SK-N-SH (cell line): ENCODE measurements at regions not wholly inside any gene's neighbourhood (a gene's known extent, or its start where the extent isn't known, plus 50 kb on each side); places are given as distances from the start of the nearest gene placed in this dataset.

Source experiments
- CTCF ChIA-PET: fragments of 300-600, 350-600 bp; formaldehyde crosslinking; extraction: SDS; loops from one replicate; lab custom pipeline; 2021; lab: Yijun Ruan, JAX
- POLR2A ChIA-PET: fragments of 350-600 bp; sonication (Branson Sonifier 250); formaldehyde crosslinking; extraction: SDS; loops from one replicate; lab custom pipeline; 2020; ENCODE audit warnings: antibody characterized with exemption, inconsistent platforms; lab: Yijun Ruan, JAX
- DNase-seq: peaks from one replicate; pipeline ENCODE4 v3.0.0; 2012
- H2AFZ ChIP-seq: fragments of 200-600 bp; sonication (generic); 2 replicates; pipeline ENCODE4 v1.8.1; 2016; ENCODE audit warnings: antibody characterized with exemption, mild to moderate bottlenecking, low read depth
- H3F3A ChIP-seq: fragments of 200-600 bp; sonication (generic); replicated peaks from 2 replicates; pipeline ENCODE3; 2016; ENCODE audit warnings: antibody characterized with exemption, mild to moderate bottlenecking; ENCODE audit not compliant: insufficient read depth
- H3K27ac ChIP-seq, 2 experiments: fragments of 200-500 bp in 1 of 2; fragments of 200-600 bp in 1 of 2; sonication (Bioruptor generic) in 1 of 2; sonication (generic), shearing (Covaris generic) in 1 of 2; 2 replicates each; pipeline versions ENCODE4 v1.5.1 to v1.6.1; 2014 to 2016; ENCODE audit warnings: low read depth in 2 of 2, inconsistent platforms in 1 of 2, low read length in 1 of 2, mild to moderate bottlenecking in 1 of 2, mixed read lengths in 1 of 2
- H3K27me3 ChIP-seq: fragments of 200-600 bp; sonication (generic), shearing (Covaris generic); 2 replicates; pipeline ENCODE4 v1.6.1; 2016; ENCODE audit warnings: mixed run types; ENCODE audit not compliant: insufficient read depth
- H3K36me3 ChIP-seq, 2 experiments: fragments of 200-500 bp in 1 of 2; fragments of 200-600 bp in 1 of 2; sonication (Bioruptor generic) in 1 of 2; sonication (generic) in 1 of 2; replicated peaks in 1 of 2; 2 replicates each; pipeline versions ENCODE3 to v1.5.1; 2014 to 2016; ENCODE audit warnings: low read length in 1 of 2, mild to moderate bottlenecking in 1 of 2; ENCODE audit not compliant: insufficient read depth in 2 of 2, control insufficient read depth in 1 of 2
- H3K4me1 ChIP-seq, 2 experiments: fragments of 200-500 bp in 1 of 2; fragments of 200-600 bp in 1 of 2; sonication (Bioruptor generic) in 1 of 2; sonication (generic), shearing (Covaris generic) in 1 of 2; 2 replicates each; pipeline versions ENCODE4 v1.5.1 to v1.6.1; 2014 to 2016; ENCODE audit warnings: low read depth in 1 of 2, low read length in 1 of 2, mixed run types in 1 of 2; ENCODE audit not compliant: insufficient read depth in 2 of 2, control insufficient read depth in 1 of 2
- H3K4me2 ChIP-seq: fragments of 200-600 bp; sonication (generic), shearing (Covaris generic); 2 replicates; pipeline ENCODE4 v1.6.1; 2017; ENCODE audit warnings: mixed run types
- H3K4me3 ChIP-seq, 2 experiments: fragments of 200-500 bp in 1 of 2; fragments of 200-600 bp in 1 of 2; sonication (Bioruptor generic) in 1 of 2; sonication (generic), shearing (Covaris generic) in 1 of 2; 2 replicates each; pipeline versions ENCODE4 v1.5.1 to v1.8.1; 2014 to 2016; ENCODE audit warnings: low read depth in 2 of 2, inconsistent platforms in 1 of 2, low read length in 1 of 2, mild to moderate bottlenecking in 1 of 2, mixed read lengths in 1 of 2, moderate library complexity in 1 of 2
- H3K79me2 ChIP-seq: fragments of 200-600 bp; sonication (generic); 2 replicates; pipeline ENCODE4 v1.8.1; 2017; ENCODE audit warnings: mild to moderate bottlenecking; ENCODE audit not compliant: insufficient read depth
- H3K9ac ChIP-seq: fragments of 200-600 bp; sonication (generic); 2 replicates; pipeline ENCODE4 v1.6.1; 2017; ENCODE audit warnings: mixed run types
- H3K9me2 ChIP-seq: fragments of 200-600 bp; sonication (generic); 2 replicates; pipeline ENCODE4 v1.6.1; 2017; ENCODE audit warnings: mixed run types
- H3K9me3 ChIP-seq: fragments of 200-600 bp; sonication (generic); 2 replicates; pipeline ENCODE4 v1.6.1; 2017; ENCODE audit warnings: mixed run types, mild to moderate bottlenecking, moderate library complexity
- H4K20me1 ChIP-seq: fragments of 200-600 bp; sonication (generic); 2 replicates; pipeline ENCODE4 v1.6.1; 2017; ENCODE audit warnings: mild to moderate bottlenecking, mixed run types; ENCODE audit not compliant: insufficient read depth
- CHD2 ChIP-seq: fragments of 150-350 bp; IDR thresholded peaks from 2 replicates; pipeline ENCODE4 v1.6.1; 2018; ENCODE audit warnings: low read length; ENCODE audit not compliant: partially characterized antibody
- ELF1 ChIP-seq: IDR thresholded peaks from 2 replicates; pipeline ENCODE4 v1.4.0; 2012
- EP300 ChIP-seq, 2 experiments: IDR thresholded peaks; 2 replicates each; pipeline versions ENCODE4 v1.4.0 to v1.6.1; 2012; ENCODE audit warnings: borderline replicate concordance in 1 of 2, low read depth in 1 of 2, low read length in 1 of 2
- FOXJ3 ChIP-seq: sonication (generic); formaldehyde crosslinking; IDR thresholded peaks from 2 replicates; pipeline ENCODE4 v1.5.1; 2020; ENCODE audit warnings: mild to moderate bottlenecking, missing genetic modification reagents
- GABPA ChIP-seq: IDR thresholded peaks from 2 replicates; pipeline ENCODE4 v1.4.0; 2012; ENCODE audit warnings: low read depth, mild to moderate bottlenecking
- GATA2 ChIP-seq: sonication (generic); formaldehyde crosslinking; IDR thresholded peaks from 2 replicates; pipeline ENCODE4 v1.5.0; 2020; ENCODE audit warnings: mild to moderate bottlenecking, missing genetic modification reagents
- JUND ChIP-seq: IDR thresholded peaks from 2 replicates; pipeline ENCODE4 v1.4.0; 2012
- MXI1 ChIP-seq: IDR thresholded peaks from 2 replicates; pipeline ENCODE4 v1.6.1; 2012; ENCODE audit warnings: mild to moderate bottlenecking, low read depth, low read length, improper control_type of control experiment
- NRF1 ChIP-seq: IDR thresholded peaks from 2 replicates; pipeline ENCODE4 v1.6.1; 2012; ENCODE audit warnings: low read depth, mild to moderate bottlenecking, low read length
- POLR2AphosphoS5 ChIP-seq: IDR thresholded peaks from 2 replicates; pipeline ENCODE4 v1.6.1; 2012; ENCODE audit warnings: low read depth, low read length
- RAD21 ChIP-seq: IDR thresholded peaks from 2 replicates; pipeline ENCODE4 v1.6.1; 2012; ENCODE audit warnings: mild to moderate bottlenecking, low read length
- RCOR1 ChIP-seq: fragments of 150-350 bp; IDR thresholded peaks from 2 replicates; pipeline ENCODE4 v1.6.1; 2017; ENCODE audit warnings: antibody characterized with exemption, low read length
- RFX5 ChIP-seq: IDR thresholded peaks from 2 replicates; pipeline ENCODE4 v1.6.1; 2012; ENCODE audit warnings: mild to moderate bottlenecking, improper control_type of control experiment, low read length
- SMC3 ChIP-seq: IDR thresholded peaks from 2 replicates; pipeline ENCODE4 v1.6.1; 2012; ENCODE audit warnings: low read depth, low read length, improper control_type of control experiment
- YY1 ChIP-seq: IDR thresholded peaks from 2 replicates; pipeline ENCODE4 v1.4.0; 2012; ENCODE audit warnings: low read depth, mild to moderate bottlenecking
- WGBS: methylation state at CpG from one replicate; pipeline ENCODE4 v1.1.6; 2017; ENCODE audit warnings: low lambda C conversion rate; 5-methylcytosine and 5-hydroxymethylcytosine counted together
- TF ChIP-seq, protein P1 (sequence below): IDR thresholded peaks from 2 replicates; pipeline ENCODE4; 2012
- TF ChIP-seq, protein P2 (sequence below): IDR thresholded peaks from 2 replicates; pipeline ENCODE4 v1.4.0; 2012; ENCODE audit warnings: low read depth
- TF ChIP-seq, protein P3 (sequence below): fragments of 200-600 bp; sonication (generic); IDR thresholded peaks from 2 replicates; pipeline ENCODE4 v1.6.1; 2017; ENCODE audit warnings: antibody characterized with exemption, mild to moderate bottlenecking, moderate library complexity
- TF ChIP-seq, protein P4 (sequence below): IDR thresholded peaks from 2 replicates; pipeline ENCODE4 v1.4.0; 2012; ENCODE audit warnings: low read depth, borderline replicate concordance

DNA sequence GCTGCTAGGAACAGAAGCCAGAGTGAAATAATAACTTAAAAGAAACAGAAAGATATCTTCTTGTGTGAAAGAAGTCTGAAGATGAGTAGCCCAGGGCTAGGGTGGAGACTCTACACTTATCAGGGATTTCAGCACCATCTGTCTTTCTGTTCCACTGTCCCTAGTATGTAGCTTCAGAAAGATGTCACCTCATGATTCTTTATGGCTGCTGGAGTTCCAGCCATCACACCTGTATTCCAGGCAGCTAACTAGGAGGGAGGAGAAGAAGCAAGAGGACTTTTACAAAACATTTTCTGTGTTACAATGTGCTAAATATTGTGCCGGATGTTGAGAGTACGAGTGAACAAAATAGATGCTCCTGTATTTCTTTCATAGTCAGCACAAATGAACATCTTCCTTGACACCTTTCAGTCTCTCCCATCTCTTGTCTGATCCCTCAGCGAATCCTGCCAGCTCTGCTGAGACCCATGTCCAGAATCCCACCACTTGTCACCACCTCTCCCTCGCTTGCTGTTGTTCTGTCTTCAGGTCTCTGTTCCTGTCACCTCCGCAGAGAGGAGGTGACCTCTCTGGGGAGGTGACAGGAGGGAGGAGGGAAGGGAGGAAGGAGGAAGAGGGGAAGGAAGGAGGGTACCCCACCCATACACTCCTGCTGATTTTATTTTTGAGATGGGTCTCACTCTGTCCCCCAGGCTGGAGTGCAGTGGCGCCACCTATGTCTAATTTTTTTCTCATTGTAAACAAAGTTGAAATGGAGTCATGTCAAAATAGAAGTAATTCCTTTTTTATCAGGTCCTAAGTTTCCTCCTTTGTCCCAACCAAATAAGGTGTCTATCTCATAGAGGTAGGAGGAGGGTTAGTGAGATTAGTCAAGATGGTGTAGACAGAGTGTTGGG lies 188.9 kb downstream of the TFAP2C start:
- 10% methylated on average over 6 of the region's 6 CpGs for WGBS

DNA sequence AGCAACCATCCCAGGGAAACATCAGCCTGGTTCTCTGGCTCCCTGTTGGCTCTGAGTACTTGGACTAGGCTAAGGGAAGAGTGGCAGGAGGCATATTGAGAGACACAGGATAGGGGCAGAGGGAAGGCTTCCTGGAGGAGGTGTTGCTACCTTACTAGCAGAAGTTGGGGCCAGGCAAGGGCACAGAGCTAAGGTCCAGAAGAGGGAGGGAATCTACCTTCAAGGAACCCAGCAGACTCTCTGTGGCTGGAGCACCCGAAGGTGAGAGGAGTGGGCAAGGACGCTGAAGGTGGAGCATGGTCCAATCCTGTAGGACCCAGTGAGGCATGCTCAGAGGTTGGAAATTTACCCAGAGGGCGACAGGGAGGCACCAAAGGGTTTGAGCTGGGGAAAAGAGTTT lies 191.9 kb downstream of the TFAP2C start:
- Histone ChIP-seq H3K27ac (no peak overlapping the region), H3F3A (no peaks in the 10 kb centered on the region), H3K9ac (no peak overlapping the region), H4K20me1 (no peaks in the 10 kb centered on the region), H3K9me3 (no peaks in the 10 kb centered on the region), H3K4me1 (no peaks in the 10 kb centered on the region), H3K4me3 (no peak overlapping the region), H3K27me3 (peaks cover 66% of the 10 kb centered on the region), H2AFZ (no peak overlapping the region), H3K36me3 (no peaks in the 10 kb centered on the region), H3K79me2 (no peaks in the 10 kb centered on the region), H3K9me2 (no peaks in the 10 kb centered on the region), H3K4me2 (no peak overlapping the region)
- CTCF ChIA-PET, result no interaction called here
- 15% methylated on average over 3 of the region's 3 CpGs for WGBS
- DNase-seq, result no peak
- TF ChIP-seq, protein P1, sequence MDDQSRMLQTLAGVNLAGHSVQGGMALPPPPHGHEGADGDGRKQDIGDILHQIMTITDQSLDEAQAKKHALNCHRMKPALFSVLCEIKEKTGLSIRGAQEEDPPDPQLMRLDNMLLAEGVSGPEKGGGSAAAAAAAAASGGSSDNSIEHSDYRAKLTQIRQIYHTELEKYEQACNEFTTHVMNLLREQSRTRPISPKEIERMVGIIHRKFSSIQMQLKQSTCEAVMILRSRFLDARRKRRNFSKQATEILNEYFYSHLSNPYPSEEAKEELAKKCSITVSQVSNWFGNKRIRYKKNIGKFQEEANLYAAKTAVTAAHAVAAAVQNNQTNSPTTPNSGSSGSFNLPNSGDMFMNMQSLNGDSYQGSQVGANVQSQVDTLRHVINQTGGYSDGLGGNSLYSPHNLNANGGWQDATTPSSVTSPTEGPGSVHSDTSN, result no peak
- TF ChIP-seq, protein P2, sequence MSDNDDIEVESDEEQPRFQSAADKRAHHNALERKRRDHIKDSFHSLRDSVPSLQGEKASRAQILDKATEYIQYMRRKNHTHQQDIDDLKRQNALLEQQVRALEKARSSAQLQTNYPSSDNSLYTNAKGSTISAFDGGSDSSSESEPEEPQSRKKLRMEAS, result no peak
- TF ChIP-seq JUND, result no peak
- TF ChIP-seq CHD2, result no peak
- TF ChIP-seq GATA2 (CRISPR knock-in tag), result no peak
- TF ChIP-seq, protein P3, sequence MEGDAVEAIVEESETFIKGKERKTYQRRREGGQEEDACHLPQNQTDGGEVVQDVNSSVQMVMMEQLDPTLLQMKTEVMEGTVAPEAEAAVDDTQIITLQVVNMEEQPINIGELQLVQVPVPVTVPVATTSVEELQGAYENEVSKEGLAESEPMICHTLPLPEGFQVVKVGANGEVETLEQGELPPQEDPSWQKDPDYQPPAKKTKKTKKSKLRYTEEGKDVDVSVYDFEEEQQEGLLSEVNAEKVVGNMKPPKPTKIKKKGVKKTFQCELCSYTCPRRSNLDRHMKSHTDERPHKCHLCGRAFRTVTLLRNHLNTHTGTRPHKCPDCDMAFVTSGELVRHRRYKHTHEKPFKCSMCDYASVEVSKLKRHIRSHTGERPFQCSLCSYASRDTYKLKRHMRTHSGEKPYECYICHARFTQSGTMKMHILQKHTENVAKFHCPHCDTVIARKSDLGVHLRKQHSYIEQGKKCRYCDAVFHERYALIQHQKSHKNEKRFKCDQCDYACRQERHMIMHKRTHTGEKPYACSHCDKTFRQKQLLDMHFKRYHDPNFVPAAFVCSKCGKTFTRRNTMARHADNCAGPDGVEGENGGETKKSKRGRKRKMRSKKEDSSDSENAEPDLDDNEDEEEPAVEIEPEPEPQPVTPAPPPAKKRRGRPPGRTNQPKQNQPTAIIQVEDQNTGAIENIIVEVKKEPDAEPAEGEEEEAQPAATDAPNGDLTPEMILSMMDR, result no peak
- TF ChIP-seq EP300 (IDR thresholded peaks at IDR 0.05; ENCODE audit: borderline replicate concordance in 1 of 2, low read depth in 1 of 2, low read length in 1 of 2), result no peak
- TF ChIP-seq, protein P4, sequence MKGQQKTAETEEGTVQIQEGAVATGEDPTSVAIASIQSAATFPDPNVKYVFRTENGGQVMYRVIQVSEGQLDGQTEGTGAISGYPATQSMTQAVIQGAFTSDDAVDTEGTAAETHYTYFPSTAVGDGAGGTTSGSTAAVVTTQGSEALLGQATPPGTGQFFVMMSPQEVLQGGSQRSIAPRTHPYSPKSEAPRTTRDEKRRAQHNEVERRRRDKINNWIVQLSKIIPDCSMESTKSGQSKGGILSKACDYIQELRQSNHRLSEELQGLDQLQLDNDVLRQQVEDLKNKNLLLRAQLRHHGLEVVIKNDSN, result no peak
- TF ChIP-seq RAD21, result no peak
- POLR2A ChIA-PET, result no interaction called here

More for the DNA sequence above, 188.9 kb downstream of the TFAP2C start:
- no peak for TF ChIP-seq RCOR1
- TF ChIP-seq RAD21, result no peak
- no peak for TF ChIP-seq POLR2AphosphoS5
- no peak for TF ChIP-seq YY1
- no peak for TF ChIP-seq NRF1
- TF ChIP-seq GATA2 (CRISPR knock-in tag), result no peak
- no peak for TF ChIP-seq GABPA
- TF ChIP-seq, protein P1, result no peak
- no peak for TF ChIP-seq MXI1
- TF ChIP-seq RFX5, result no peak
- TF ChIP-seq FOXJ3 (CRISPR knock-in tag), result no peak
- TF ChIP-seq CHD2, result no peak
- no peak for TF ChIP-seq SMC3
- TF ChIP-seq ELF1, result no peak
- Histone ChIP-seq H3K79me2 (no peaks in the 10 kb centered on the region), H3K36me3 (no peaks in the 10 kb centered on the region), H3K9me3 (no peaks in the 10 kb centered on the region), H3F3A (no peaks in the 10 kb centered on the region), H3K9me2 (no peaks in the 10 kb centered on the region), H3K4me2 (no peak overlapping the region), H2AFZ (no peak overlapping the region), H3K9ac (no peak overlapping the region), H3K27me3 (peaks cover 66% of the 10 kb centered on the region), H3K4me3 (no peak overlapping the region), H4K20me1 (no peaks in the 10 kb centered on the region), H3K27ac (no peak overlapping the region), H3K4me1 (no peaks in the 10 kb centered on the region)
- POLR2A ChIA-PET, result no interaction called here
- CTCF ChIA-PET, result interaction anchor here (0.6 kb wide), 1 partner anchor 259 kb away, joined by 3 read pairs; no protein-coding TSS in a partner anchor
- no peak for DNase-seq
